ENCODE measurements at regions not wholly inside any gene's neighbourhood (a gene's known extent, or its start where the extent isn't known, plus 50 kb on each side); places are given as distances from the start of the nearest gene placed in this dataset.

DNA sequence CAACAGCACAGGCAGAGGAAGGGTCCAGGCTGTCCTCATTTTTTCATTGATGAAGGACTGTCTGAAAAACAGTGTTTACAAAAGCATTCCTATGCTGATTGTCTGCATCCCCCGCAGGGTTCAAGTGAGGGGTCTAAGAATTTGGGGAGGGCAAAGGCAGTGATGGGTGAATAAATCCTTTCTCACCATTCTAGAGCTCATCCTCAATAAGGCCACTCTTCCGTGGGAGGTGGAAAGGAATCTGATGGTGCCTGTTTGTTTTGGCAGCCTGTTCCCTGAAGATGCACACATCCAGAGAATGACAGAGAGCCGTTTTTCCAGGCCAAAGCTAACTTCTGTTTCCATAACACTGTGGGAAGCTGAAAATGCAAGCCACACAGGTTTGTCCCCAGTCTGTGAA lies 164.5 kb downstream of the MOXD1 start:
- SMC1A ChIA-PET (ENCODE audit: uncharacterized antibody, unreplicated experiment) = no interaction called here
- intact Hi-C loops (cut with micrococcal nuclease; ENCODE audit: unreplicated experiment) = no loop called here
- Histone ChIP-seq H3K4me2 (ENCODE audit: control insufficient read depth, insufficient read depth) (no peak overlapping the region), H3K27me3 (replicated peaks in 1 of 2; ENCODE audit: control insufficient read depth in 2 of 2, insufficient read depth in 2 of 2, low read length in 1 of 2) (peaks cover 0 to 2% of the 10 kb centered on the region in 2 experiments; a peak in 1 of 4 replicates), H4K20me1 (ENCODE audit: control insufficient read depth, insufficient read depth) (no peaks in the 10 kb centered on the region), H3K9ac (ENCODE audit: control insufficient read depth, insufficient read depth, low read length) (no peak overlapping the region), H2AFZ (ENCODE audit: control insufficient read depth, low read depth, low read length) (no peak overlapping the region), H3K27ac (ENCODE audit: control insufficient read depth, insufficient read depth) (no peak overlapping the region), H3K9me3 (replicated peaks; ENCODE audit: control insufficient read depth, insufficient read depth, low read length) (no peaks in the 10 kb centered on the region), H3K36me3 (ENCODE audit: control insufficient read depth in 2 of 2, insufficient read depth in 2 of 2, low read length in 1 of 2) (no peaks in the 10 kb centered on the region), H3K4me1 (ENCODE audit: control insufficient read depth, insufficient read depth, low read length) (no peaks in the 10 kb centered on the region), H3K79me2 (ENCODE audit: control insufficient read depth, insufficient read depth, low read length) (no peaks in the 10 kb centered on the region), H3K4me3 (no peak overlapping the region)
- RAD21 ChIA-PET (ENCODE audit: unreplicated experiment) = no interaction called here
- no peak for FAIRE-seq
- CTCF ChIA-PET = no interaction called here
- POLR2A ChIA-PET = no interaction called here
- TF ChIP-seq, protein P1, sequence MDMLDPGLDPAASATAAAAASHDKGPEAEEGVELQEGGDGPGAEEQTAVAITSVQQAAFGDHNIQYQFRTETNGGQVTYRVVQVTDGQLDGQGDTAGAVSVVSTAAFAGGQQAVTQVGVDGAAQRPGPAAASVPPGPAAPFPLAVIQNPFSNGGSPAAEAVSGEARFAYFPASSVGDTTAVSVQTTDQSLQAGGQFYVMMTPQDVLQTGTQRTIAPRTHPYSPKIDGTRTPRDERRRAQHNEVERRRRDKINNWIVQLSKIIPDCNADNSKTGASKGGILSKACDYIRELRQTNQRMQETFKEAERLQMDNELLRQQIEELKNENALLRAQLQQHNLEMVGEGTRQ (IDR thresholded peaks at IDR 0.05; ENCODE audit: borderline replicate concordance, low read depth, low read length) = no peak
- TF ChIP-seq, protein P2, sequence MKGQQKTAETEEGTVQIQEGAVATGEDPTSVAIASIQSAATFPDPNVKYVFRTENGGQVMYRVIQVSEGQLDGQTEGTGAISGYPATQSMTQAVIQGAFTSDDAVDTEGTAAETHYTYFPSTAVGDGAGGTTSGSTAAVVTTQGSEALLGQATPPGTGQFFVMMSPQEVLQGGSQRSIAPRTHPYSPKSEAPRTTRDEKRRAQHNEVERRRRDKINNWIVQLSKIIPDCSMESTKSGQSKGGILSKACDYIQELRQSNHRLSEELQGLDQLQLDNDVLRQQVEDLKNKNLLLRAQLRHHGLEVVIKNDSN (IDR thresholded peaks at IDR 0.05; ENCODE audit: borderline replicate concordance, extremely low read length, insufficient read depth, low read depth, low read length) = no peak
- TF ChIP-seq, protein P3, sequence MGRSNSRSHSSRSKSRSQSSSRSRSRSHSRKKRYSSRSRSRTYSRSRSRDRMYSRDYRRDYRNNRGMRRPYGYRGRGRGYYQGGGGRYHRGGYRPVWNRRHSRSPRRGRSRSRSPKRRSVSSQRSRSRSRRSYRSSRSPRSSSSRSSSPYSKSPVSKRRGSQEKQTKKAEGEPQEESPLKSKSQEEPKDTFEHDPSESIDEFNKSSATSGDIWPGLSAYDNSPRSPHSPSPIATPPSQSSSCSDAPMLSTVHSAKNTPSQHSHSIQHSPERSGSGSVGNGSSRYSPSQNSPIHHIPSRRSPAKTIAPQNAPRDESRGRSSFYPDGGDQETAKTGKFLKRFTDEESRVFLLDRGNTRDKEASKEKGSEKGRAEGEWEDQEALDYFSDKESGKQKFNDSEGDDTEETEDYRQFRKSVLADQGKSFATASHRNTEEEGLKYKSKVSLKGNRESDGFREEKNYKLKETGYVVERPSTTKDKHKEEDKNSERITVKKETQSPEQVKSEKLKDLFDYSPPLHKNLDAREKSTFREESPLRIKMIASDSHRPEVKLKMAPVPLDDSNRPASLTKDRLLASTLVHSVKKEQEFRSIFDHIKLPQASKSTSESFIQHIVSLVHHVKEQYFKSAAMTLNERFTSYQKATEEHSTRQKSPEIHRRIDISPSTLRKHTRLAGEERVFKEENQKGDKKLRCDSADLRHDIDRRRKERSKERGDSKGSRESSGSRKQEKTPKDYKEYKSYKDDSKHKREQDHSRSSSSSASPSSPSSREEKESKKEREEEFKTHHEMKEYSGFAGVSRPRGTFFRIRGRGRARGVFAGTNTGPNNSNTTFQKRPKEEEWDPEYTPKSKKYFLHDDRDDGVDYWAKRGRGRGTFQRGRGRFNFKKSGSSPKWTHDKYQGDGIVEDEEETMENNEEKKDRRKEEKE (IDR thresholded peaks at IDR 0.05) = no peak
- TF ChIP-seq TBL1XR1 (IDR thresholded peaks at IDR 0.05; ENCODE audit: low read depth, low read length) (no peak), KAT2A (conservative IDR thresholded peaks at IDR 0.05; ENCODE audit: control insufficient read depth, low read depth, low read length) (no peak), POLR2A (IDR thresholded peaks at IDR 0.05; ENCODE audit: low read depth, low read length) (no peak), ETV6 (conservative IDR thresholded peaks at IDR 0.05 in 1 of 2, IDR thresholded peaks at IDR 0.05 in 1 of 2; ENCODE audit: borderline replicate concordance in 1 of 2, low read depth in 1 of 2) (no peak), PML (IDR thresholded peaks at IDR 0.05; ENCODE audit: low read length) (no peak), IKZF1 (conservative IDR thresholded peaks at IDR 0.05) (no peak)
- TF ChIP-seq, protein P4, sequence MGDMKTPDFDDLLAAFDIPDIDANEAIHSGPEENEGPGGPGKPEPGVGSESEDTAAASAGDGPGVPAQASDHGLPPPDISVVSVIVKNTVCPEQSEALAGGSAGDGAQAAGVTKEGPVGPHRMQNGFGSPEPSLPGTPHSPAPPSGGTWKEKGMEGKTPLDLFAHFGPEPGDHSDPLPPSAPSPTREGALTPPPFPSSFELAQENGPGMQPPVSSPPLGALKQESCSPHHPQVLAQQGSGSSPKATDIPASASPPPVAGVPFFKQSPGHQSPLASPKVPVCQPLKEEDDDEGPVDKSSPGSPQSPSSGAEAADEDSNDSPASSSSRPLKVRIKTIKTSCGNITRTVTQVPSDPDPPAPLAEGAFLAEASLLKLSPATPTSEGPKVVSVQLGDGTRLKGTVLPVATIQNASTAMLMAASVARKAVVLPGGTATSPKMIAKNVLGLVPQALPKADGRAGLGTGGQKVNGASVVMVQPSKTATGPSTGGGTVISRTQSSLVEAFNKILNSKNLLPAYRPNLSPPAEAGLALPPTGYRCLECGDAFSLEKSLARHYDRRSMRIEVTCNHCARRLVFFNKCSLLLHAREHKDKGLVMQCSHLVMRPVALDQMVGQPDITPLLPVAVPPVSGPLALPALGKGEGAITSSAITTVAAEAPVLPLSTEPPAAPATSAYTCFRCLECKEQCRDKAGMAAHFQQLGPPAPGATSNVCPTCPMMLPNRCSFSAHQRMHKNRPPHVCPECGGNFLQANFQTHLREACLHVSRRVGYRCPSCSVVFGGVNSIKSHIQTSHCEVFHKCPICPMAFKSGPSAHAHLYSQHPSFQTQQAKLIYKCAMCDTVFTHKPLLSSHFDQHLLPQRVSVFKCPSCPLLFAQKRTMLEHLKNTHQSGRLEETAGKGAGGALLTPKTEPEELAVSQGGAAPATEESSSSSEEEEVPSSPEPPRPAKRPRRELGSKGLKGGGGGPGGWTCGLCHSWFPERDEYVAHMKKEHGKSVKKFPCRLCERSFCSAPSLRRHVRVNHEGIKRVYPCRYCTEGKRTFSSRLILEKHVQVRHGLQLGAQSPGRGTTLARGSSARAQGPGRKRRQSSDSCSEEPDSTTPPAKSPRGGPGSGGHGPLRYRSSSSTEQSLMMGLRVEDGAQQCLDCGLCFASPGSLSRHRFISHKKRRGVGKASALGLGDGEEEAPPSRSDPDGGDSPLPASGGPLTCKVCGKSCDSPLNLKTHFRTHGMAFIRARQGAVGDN (IDR thresholded peaks at IDR 0.05) = no peak
- ATAC-seq = no peak
- WGBS (ENCODE audit: insufficient coverage, insufficient replicate concordance, low lambda C conversion rate, missing lambda C conversion rate) = 24% methylated on average over 3 of the region's 3 CpGs
- BruUV-seq (replicated peaks) = no TSS peak
- no peak for DNase-seq (ENCODE audit: low read depth, low spot score)
- in situ Hi-C loops (cut with MboI) = no loop called here

Data from GM12878 (cell line).